Keratinocyte (primary cell): ENCODE measurements at regions not wholly inside any gene's neighbourhood (a gene's known extent, or its start where the extent isn't known, plus 50 kb on each side); places are given as distances from the start of the nearest gene placed in this dataset.
A peak's percentile ranks its signal among the peaks of the same experiment; 100 is the strongest.
"Not testable (repeated sequence)": the region's sequence is repeated elsewhere in the genome, so short reads cannot be mapped to it uniquely, and the experiment has no call there.

Experiments
- DNase-seq: peaks from one replicate; pipeline ENCODE4 v3.0.0-alpha.2; 2011; ENCODE audit warnings: low read depth, missing footprints, low spot score
- FAIRE-seq: peaks from 2 replicates; lab custom pipeline; 2011; peaks lifted over from hg19 to GRCh38; lab: Jason Lieb, UNC
- H2AFZ ChIP-seq: 2 replicates; pipeline ENCODE4 v1.6.0; 2012; ENCODE audit warnings: low read length, control low read depth, inconsistent platforms; ENCODE audit not compliant: control insufficient read depth
- H3K27ac ChIP-seq: 2 replicates; pipeline ENCODE4 v1.5.1; 2011; ENCODE audit warnings: low read length; ENCODE audit not compliant: control insufficient read depth, insufficient read depth
- H3K27me3 ChIP-seq: 3 replicates; pipeline ENCODE4 v1.6.0; 2011; ENCODE audit warnings: low read length; ENCODE audit not compliant: control insufficient read depth, insufficient read depth; ENCODE audit errors: extremely low read depth
- H3K36me3 ChIP-seq, 2 experiments: 2 replicates in 1 of 2; 3 replicates in 1 of 2; pipeline ENCODE4 v1.5.1; 2011; ENCODE audit warnings: low read length in 2 of 2, mild to moderate bottlenecking in 1 of 2; ENCODE audit not compliant: control insufficient read depth in 2 of 2, insufficient read depth in 2 of 2; ENCODE audit errors: extremely low read depth in 1 of 2
- H3K4me1 ChIP-seq: 3 replicates; pipeline ENCODE4 v1.5.1; 2011; ENCODE audit warnings: low read length; ENCODE audit not compliant: control insufficient read depth, insufficient read depth; ENCODE audit errors: extremely low read depth
- H3K4me2 ChIP-seq: 3 replicates; pipeline ENCODE4 v1.6.0; 2011; ENCODE audit warnings: low read depth, low read length; ENCODE audit not compliant: control insufficient read depth, insufficient read depth; ENCODE audit errors: extremely low read depth
- H3K4me3 ChIP-seq, 3 experiments: fragments of 200-600 bp in 1 of 3; sonication (generic) in 1 of 3; 2 replicates in 2 of 3; 3 replicates in 1 of 3; pipeline ENCODE4 v1.5.1; 2011 to 2016; ENCODE audit warnings: low read length in 3 of 3, mild to moderate bottlenecking in 3 of 3, control low read depth in 2 of 3, inconsistent platforms in 1 of 3, low read depth in 1 of 3, mixed read lengths in 1 of 3, mixed run types in 1 of 3, moderate library complexity in 1 of 3; ENCODE audit not compliant: control insufficient read depth in 2 of 3, insufficient read depth in 2 of 3; ENCODE audit errors: extremely low read depth in 1 of 3
- H3K79me2 ChIP-seq: 2 replicates; pipeline ENCODE4 v1.6.0; 2012; ENCODE audit warnings: low read length; ENCODE audit not compliant: control insufficient read depth, insufficient read depth
- H3K9ac ChIP-seq: 3 replicates; pipeline ENCODE4 v1.6.0; 2011; ENCODE audit warnings: low read length; ENCODE audit not compliant: control insufficient read depth, insufficient read depth; ENCODE audit errors: extremely low read depth
- H3K9me1 ChIP-seq: 3 replicates; pipeline ENCODE4 v1.6.0; 2011; ENCODE audit warnings: low read length; ENCODE audit not compliant: control insufficient read depth, insufficient read depth; ENCODE audit errors: extremely low read depth
- H3K9me3 ChIP-seq: 2 replicates; pipeline ENCODE4 v1.5.1; 2012; ENCODE audit warnings: low read depth, low read length; ENCODE audit not compliant: control insufficient read depth
- H4K20me1 ChIP-seq: 3 replicates; pipeline ENCODE4 v1.6.0; 2011; ENCODE audit warnings: low read length; ENCODE audit not compliant: control insufficient read depth, insufficient read depth; ENCODE audit errors: extremely low read depth
- CTCF ChIP-seq, 3 experiments: IDR thresholded peaks in 1 of 3; conservative IDR thresholded peaks in 1 of 3; optimal IDR thresholded peaks in 1 of 3; 2 replicates in 2 of 3; 3 replicates in 1 of 3; pipeline versions ENCODE3 to v1.5.1; 2011; ENCODE audit warnings: low read length in 3 of 3, mild to moderate bottlenecking in 3 of 3, moderate library complexity in 2 of 3, control low read depth in 1 of 3, inconsistent platforms in 1 of 3; ENCODE audit not compliant: insufficient read depth in 2 of 3; ENCODE audit errors: extremely low read depth in 1 of 3
- EZH2 ChIP-seq: IDR thresholded peaks from one replicate; pipeline ENCODE4 v1.6.1; 2012; ENCODE audit warnings: inconsistent platforms, mild to moderate bottlenecking, low read length, moderate library complexity
- dilution Hi-C: fragments of 300-500 bp; cut with MboI; formaldehyde crosslinking; loops from one replicate; pipeline ENCODE4 v1.7.0; 2020; ENCODE audit warnings: low sequenced_read_pairs; ENCODE audit not compliant: extremely low pct_ligation_motif_present

DNA sequence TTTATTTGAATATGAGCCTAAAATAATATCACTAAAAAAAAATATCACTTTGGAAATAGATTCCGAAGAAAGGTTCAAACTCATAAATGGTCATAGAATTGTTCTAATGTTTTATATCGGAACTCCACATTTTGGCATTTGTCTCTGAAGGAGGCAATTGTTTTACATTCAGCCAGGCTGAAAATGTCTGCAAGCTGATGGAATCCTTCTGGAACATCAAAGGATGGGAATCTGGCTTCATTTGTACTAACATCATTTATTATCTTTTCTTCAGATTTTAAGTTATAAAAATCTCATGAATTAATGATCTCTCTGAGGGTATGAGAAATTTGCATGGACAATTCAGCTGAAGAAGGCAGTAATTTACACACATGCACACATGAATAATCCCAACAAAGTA lies 251.4 kb upstream of the RGMA start:
- no peaks in the 10 kb centered on the region for H3K9me3 ChIP-seq
- no peaks in the 10 kb centered on the region for H3K79me2 ChIP-seq
- H4K20me1 ChIP-seq = no peaks in the 10 kb centered on the region
- H3K4me2 ChIP-seq = no peak overlapping the region
- H3K9ac ChIP-seq = no peak overlapping the region
- no peaks in the 10 kb centered on the region for H3K9me1 ChIP-seq
- dilution Hi-C loops = no loop called here
- H3K4me1 ChIP-seq = no peaks in the 10 kb centered on the region
- no peak for FAIRE-seq
- H3K4me3 ChIP-seq = no peak overlapping the region
- no peak overlapping the region for H3K27ac ChIP-seq
- no peak overlapping the region for H2AFZ ChIP-seq
- DNase-seq = no peak
- H3K27me3 ChIP-seq = no peaks in the 10 kb centered on the region
- H3K36me3 ChIP-seq = no peaks in the 10 kb centered on the region
- TF ChIP-seq CTCF (optimal IDR thresholded peaks at IDR 0.05 in 1 of 3, IDR thresholded peaks at IDR 0.05 in 1 of 3, conservative IDR thresholded peaks at IDR 0.05 in 1 of 3; ENCODE audit: extremely low read depth in 1 of 3, insufficient read depth in 2 of 3, low read length in 3 of 3) = no peak
- TF ChIP-seq EZH2 = no peak

DNA sequence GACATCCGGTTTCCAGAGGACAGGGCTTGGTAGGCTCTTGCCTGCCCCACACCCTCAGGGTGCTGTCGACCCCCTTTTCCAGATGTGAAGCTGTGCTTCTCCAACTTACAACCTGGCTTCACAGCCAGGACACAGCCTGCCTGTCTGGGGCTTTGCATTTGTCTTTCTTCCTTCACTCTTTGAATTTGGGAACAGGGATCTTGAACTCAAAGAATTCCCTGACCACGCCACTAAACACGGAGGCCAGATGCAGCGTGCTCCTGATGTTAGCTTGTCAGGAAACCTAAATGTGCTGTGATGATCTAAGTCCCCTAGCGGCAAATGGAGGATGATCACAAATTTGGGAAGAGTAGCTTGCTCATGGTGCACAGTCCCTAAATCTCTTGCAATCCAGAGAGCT lies 244.8 kb upstream of the RGMA start:
- Histone ChIP-seq H3K9ac (no peak overlapping the region), H2AFZ (no peak overlapping the region), H3K27ac (no peak overlapping the region), H3K9me3 (no peaks in the 10 kb centered on the region), H4K20me1 (no peaks in the 10 kb centered on the region), H3K36me3 (no peaks in the 10 kb centered on the region), H3K4me2 (no peak overlapping the region), H3K9me1 (no peaks in the 10 kb centered on the region), H3K4me3 (no peak overlapping the region), H3K4me1 (no peaks in the 10 kb centered on the region), H3K27me3 (peaks cover 3% of the 10 kb centered on the region), H3K79me2 (no peaks in the 10 kb centered on the region)
- peak in 1 of 3 experiments; percentile 13 for TF ChIP-seq CTCF (optimal IDR thresholded peaks at IDR 0.05 in 1 of 3, IDR thresholded peaks at IDR 0.05 in 1 of 3, conservative IDR thresholded peaks at IDR 0.05 in 1 of 3; ENCODE audit: extremely low read depth in 1 of 3, insufficient read depth in 2 of 3, low read length in 3 of 3)
- TF ChIP-seq EZH2 = no peak
- dilution Hi-C loops = no loop called here
- DNase-seq (no peak), FAIRE-seq (no peak)

- H3K36me3 ChIP-seq, FAIRE-seq, H3K9me3 ChIP-seq, H2AFZ ChIP-seq, H3K27me3 ChIP-seq, H4K20me1 ChIP-seq, H3K9ac ChIP-seq, H3K79me2 ChIP-seq, H3K9me1 ChIP-seq, dilution Hi-C loops, H3K4me3 ChIP-seq, H3K27ac ChIP-seq, DNase-seq, H3K4me1 ChIP-seq, H3K4me2 ChIP-seq: not testable (repeated sequence)
Measured at GRCh38 chr15:93333126-93333525, 244.1 kb upstream of the RGMA start.
